Peyer's patch (tissue), 4 donors: ENCODE measurements at regions not wholly inside any gene's neighbourhood (a gene's known extent, or its start where the extent isn't known, plus 50 kb on each side); places are given as distances from the start of the nearest gene placed in this dataset.
A peak's percentile ranks its signal among the peaks of the same experiment; 100 is the strongest.

Experiments
- DNase-seq, 3 donors: peaks; one replicate each; pipeline ENCODE4 v3.0.0-alpha.2; 2017 to 2019
- H3K27ac ChIP-seq, 4 donors: fragments of 200-600 bp; sonication (generic); one replicate each; pipeline ENCODE4 v1.5.1; 2016 to 2019
- H3K27me3 ChIP-seq, 2 donors: fragments of 200-600 bp; sonication (generic); one replicate each; pipeline ENCODE4 v1.5.1; 2019
- H3K36me3 ChIP-seq, 3 donors: fragments of 200-600 bp; sonication (generic); one replicate each; pipeline ENCODE4 v1.5.1; 2016 to 2019
- H3K4me1 ChIP-seq, 4 donors: fragments of 200-600 bp; sonication (generic); one replicate each; pipeline ENCODE4 v1.5.1; 2016 to 2019
- H3K4me3 ChIP-seq, 4 donors: fragments of 200-600 bp; sonication (generic); 1 replicate in 3 of 4; 2 replicates in 1 of 4; pipeline ENCODE4 v1.5.1; 2016 to 2019; ENCODE audit warnings: mild to moderate bottlenecking in 1 of 4
- H3K9me3 ChIP-seq, 4 donors: fragments of 200-600 bp; sonication (generic); one replicate each; pipeline ENCODE4 v1.5.1; 2016 to 2019; ENCODE audit warnings: mild to moderate bottlenecking in 1 of 4
- CTCF ChIP-seq, 6 experiments: fragments of 450-650 bp in 4 of 6; fragments of 200-600 bp in 2 of 6; sonication (generic) in 1 of 6; IDR thresholded peaks; one replicate each; pipeline ENCODE4 v1.5.1; 2017 to 2019; ENCODE audit warnings: antibody characterized with exemption in 6 of 6, mild to moderate bottlenecking in 3 of 6, moderate library complexity in 1 of 6
- POLR2A ChIP-seq, 2 donors: fragments of 450-650 bp; IDR thresholded peaks; one replicate each; pipeline ENCODE4 v1.5.1; 2017; ENCODE audit warnings: antibody characterized with exemption in 2 of 2, mild to moderate bottlenecking in 2 of 2, moderate library complexity in 2 of 2

- Histone ChIP-seq H3K36me3 (no peaks in the 10 kb centered on the region), H3K27me3 (no peaks in the 10 kb centered on the region), H3K9me3 (no peaks in the 10 kb centered on the region), H3K27ac (no peak overlapping the region), H3K4me1 (no peaks in the 10 kb centered on the region), H3K4me3 (no peak overlapping the region)
- DNase-seq = no peak
- TF ChIP-seq CTCF (IDR thresholded peaks at IDR 0.05) (no peak), POLR2A (IDR thresholded peaks at IDR 0.05) (no peak)
Measured at GRCh38 chr9:7348692-7349091, 450.9 kb downstream of the DMAC1 start.

GRCh38 chr9:7347556-7347955 is 452.0 kb downstream of the DMAC1 start:
- DNase-seq = no peak
- TF ChIP-seq POLR2A (IDR thresholded peaks at IDR 0.05) = no peak
- TF ChIP-seq CTCF (IDR thresholded peaks at IDR 0.05) = no peak
- no peaks in the 10 kb centered on the region for H3K9me3 ChIP-seq
- H3K4me3 ChIP-seq = no peak overlapping the region
- H3K36me3 ChIP-seq = no peaks in the 10 kb centered on the region
- H3K27ac ChIP-seq = no peak overlapping the region
- H3K4me1 ChIP-seq = no peaks in the 10 kb centered on the region
- H3K27me3 ChIP-seq = no peaks in the 10 kb centered on the region

- Histone ChIP-seq H3K27me3 (no peaks in the 10 kb centered on the region), H3K4me1 (no peaks in the 10 kb centered on the region), H3K36me3 (no peaks in the 10 kb centered on the region), H3K4me3 (no peak overlapping the region), H3K27ac (no peak overlapping the region), H3K9me3 (no peaks in the 10 kb centered on the region)
- DNase-seq = no peak
- TF ChIP-seq POLR2A (IDR thresholded peaks at IDR 0.05) (no peak), CTCF (IDR thresholded peaks at IDR 0.05) (no peak)
Measured at GRCh38 chr9:7346144-7346543, 453.4 kb downstream of the DMAC1 start.

- DNase-seq = no peak
- TF ChIP-seq POLR2A (IDR thresholded peaks at IDR 0.05) (no peak), CTCF (IDR thresholded peaks at IDR 0.05) (no peak)
- no peaks in the 10 kb centered on the region for H3K9me3 ChIP-seq
- no peaks in the 10 kb centered on the region for H3K4me1 ChIP-seq
- H3K4me3 ChIP-seq = no peak overlapping the region
- H3K27me3 ChIP-seq = no peaks in the 10 kb centered on the region
- no peak overlapping the region for H3K27ac ChIP-seq
- no peaks in the 10 kb centered on the region for H3K36me3 ChIP-seq
Measured at GRCh38 chr9:7342736-7343135, 456.8 kb downstream of the DMAC1 start.

GRCh38 chr9:7342229-7342628 is 457.3 kb downstream of the DMAC1 start:
- H3K4me3 ChIP-seq = no peak overlapping the region
- no peaks in the 10 kb centered on the region for H3K36me3 ChIP-seq
- no peaks in the 10 kb centered on the region for H3K4me1 ChIP-seq
- H3K27me3 ChIP-seq = no peaks in the 10 kb centered on the region
- DNase-seq = no peak
- TF ChIP-seq CTCF (IDR thresholded peaks at IDR 0.05) = peak in 1 of 6 experiments; percentile 7
- no peak for TF ChIP-seq POLR2A (IDR thresholded peaks at IDR 0.05)
- no peak overlapping the region for H3K27ac ChIP-seq
- H3K9me3 ChIP-seq = no peaks in the 10 kb centered on the region

GRCh38 chr9:7341571-7341970 is 458.0 kb downstream of the DMAC1 start:
- no peaks in the 10 kb centered on the region for H3K27me3 ChIP-seq
- TF ChIP-seq POLR2A (IDR thresholded peaks at IDR 0.05) (no peak), CTCF (IDR thresholded peaks at IDR 0.05) (no peak)
- H3K4me1 ChIP-seq = no peaks in the 10 kb centered on the region
- H3K36me3 ChIP-seq = no peaks in the 10 kb centered on the region
- no peak overlapping the region for H3K4me3 ChIP-seq
- no peaks in the 10 kb centered on the region for H3K9me3 ChIP-seq
- no peak for DNase-seq
- H3K27ac ChIP-seq = no peak overlapping the region
